Ectodermal cell (in vitro differentiated cells): ENCODE measurements at regions not wholly inside any gene's neighbourhood (a gene's known extent, or its start where the extent isn't known, plus 50 kb on each side); places are given as distances from the start of the nearest gene placed in this dataset.
"Not testable (repeated sequence)": the region's sequence is repeated elsewhere in the genome, so short reads cannot be mapped to it uniquely, and the experiment has no call there.

Experiments
- H3K27ac ChIP-seq: 2 replicates; pipeline ENCODE4 v1.7.0; 2013; ENCODE audit warnings: mild to moderate bottlenecking, low read depth, low read length; ENCODE audit not compliant: insufficient read depth, poor library complexity, severe bottlenecking
- H3K27me3 ChIP-seq: 2 replicates; pipeline ENCODE4 v1.7.0; 2013; ENCODE audit warnings: mild to moderate bottlenecking, low read length; ENCODE audit not compliant: insufficient read depth, control insufficient read depth, poor library complexity, severe bottlenecking
- H3K36me3 ChIP-seq: one replicate; pipeline ENCODE4 v1.7.0; 2013; ENCODE audit warnings: low read length; ENCODE audit not compliant: control insufficient read depth, insufficient read depth
- H3K4me1 ChIP-seq: one replicate; pipeline ENCODE4 v1.7.0; 2013; ENCODE audit warnings: low read length; ENCODE audit not compliant: control insufficient read depth, insufficient read depth
- H3K4me3 ChIP-seq: 2 replicates; pipeline ENCODE4 v1.7.0; 2013; ENCODE audit warnings: low read depth, low read length, control low read depth; ENCODE audit not compliant: insufficient read depth
- H3K9me3 ChIP-seq: 2 replicates; pipeline ENCODE4 v1.7.0; 2013; ENCODE audit warnings: mild to moderate bottlenecking, low read length, moderate library complexity; ENCODE audit not compliant: control insufficient read depth
- WGBS, 2 experiments: methylation state at CpG; one replicate each; pipeline ENCODE4 v1.1.7; 2013; ENCODE audit warnings: missing lambda C conversion rate in 2 of 2; 5-methylcytosine and 5-hydroxymethylcytosine counted together

DNA sequence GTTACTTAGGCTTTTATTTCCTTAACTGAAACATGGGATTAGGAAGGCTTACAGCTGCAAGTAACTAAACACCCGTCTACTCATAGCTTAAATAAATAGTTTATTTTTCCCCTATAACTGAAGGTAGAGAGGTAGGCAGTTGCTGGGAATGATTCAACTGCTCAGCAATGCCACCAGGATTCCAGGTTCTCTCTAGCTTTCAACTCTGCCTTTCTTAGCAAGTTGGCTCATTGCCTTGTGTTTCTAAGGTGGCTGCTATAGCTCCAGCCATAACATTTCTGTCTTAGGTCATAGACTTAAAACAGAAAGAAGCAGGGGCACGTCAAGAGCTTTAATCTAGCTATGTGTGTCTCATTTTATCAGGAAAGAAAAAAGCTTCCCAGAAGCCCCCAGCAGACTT lies 103.7 kb upstream of the MDM1 start:
- Histone ChIP-seq H3K27me3 (no peaks in the 10 kb centered on the region), H3K9me3 (no peaks in the 10 kb centered on the region), H3K4me1 (peaks cover 6% of the 10 kb centered on the region), H3K36me3 (no peaks in the 10 kb centered on the region), H3K27ac (no peak overlapping the region), H3K4me3 (no peak overlapping the region)
- 82 to 100% methylated on average over 1 to 2 of the region's 2 CpGs for WGBS, 2 experiments

GRCh38 chr12:68438601-68439000 lies 106.4 kb upstream of the MDM1 start:
- H3K27me3 ChIP-seq, result no peaks in the 10 kb centered on the region
- H3K4me3 ChIP-seq, result no peak overlapping the region
- no peak overlapping the region for H3K27ac ChIP-seq
- WGBS, 2 experiments, result 88 to 92% methylated on average over 2 to 3 of the region's 3 CpGs
- H3K36me3 ChIP-seq, result no peaks in the 10 kb centered on the region
- peaks cover 6% of the 10 kb centered on the region for H3K4me1 ChIP-seq
- H3K9me3 ChIP-seq, result no peaks in the 10 kb centered on the region

DNA sequence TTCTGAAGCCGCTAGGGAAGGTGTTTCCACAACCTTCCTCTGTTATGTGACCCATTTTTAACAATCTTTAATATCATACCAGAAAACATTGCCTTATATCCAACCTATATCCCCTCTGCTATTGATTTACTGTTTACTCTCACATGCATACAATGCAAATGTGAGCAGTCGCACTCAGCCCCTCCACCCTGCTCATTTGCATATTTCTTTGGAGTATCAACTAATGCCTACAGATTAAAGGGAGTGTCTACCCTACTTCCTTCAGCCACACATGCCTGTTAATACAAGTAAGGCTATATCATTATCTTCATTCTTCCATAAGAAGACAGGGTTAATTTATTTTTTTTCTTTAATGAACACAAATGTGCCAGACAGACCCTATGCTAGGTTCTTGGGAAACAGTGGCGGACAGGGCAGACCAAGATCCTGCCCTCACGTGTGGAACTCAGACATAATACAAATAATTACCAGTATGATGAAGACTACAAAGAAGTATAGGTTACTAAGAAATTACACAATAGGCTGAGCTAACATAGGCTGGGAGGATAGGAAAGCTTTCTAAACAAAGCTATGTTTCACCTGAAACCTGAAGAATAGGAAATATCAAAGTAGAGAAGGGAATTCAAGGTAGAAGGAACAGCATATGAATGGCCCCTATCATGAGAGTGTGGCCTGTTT lies 107.3 kb upstream of the MDM1 start:
- Histone ChIP-seq H3K4me3 (no peak overlapping the region), H3K9me3 (peaks cover 5% of the 10 kb centered on the region), H3K4me1 (peaks cover 6% of the 10 kb centered on the region), H3K27me3 (no peaks in the 10 kb centered on the region), H3K27ac (no peak overlapping the region), H3K36me3 (no peaks in the 10 kb centered on the region)
- WGBS, 2 experiments, result 95 to 96% methylated on average over 3 of the region's 4 CpGs

GRCh38 chr12:68440068-68440581 lies 108.0 kb upstream of the MDM1 start:
- Histone ChIP-seq H3K27me3 (no peaks in the 10 kb centered on the region), H3K27ac (no peak overlapping the region)
- 92 to 96% methylated on average over 4 to 5 of the region's 5 CpGs for WGBS, 2 experiments

DNA sequence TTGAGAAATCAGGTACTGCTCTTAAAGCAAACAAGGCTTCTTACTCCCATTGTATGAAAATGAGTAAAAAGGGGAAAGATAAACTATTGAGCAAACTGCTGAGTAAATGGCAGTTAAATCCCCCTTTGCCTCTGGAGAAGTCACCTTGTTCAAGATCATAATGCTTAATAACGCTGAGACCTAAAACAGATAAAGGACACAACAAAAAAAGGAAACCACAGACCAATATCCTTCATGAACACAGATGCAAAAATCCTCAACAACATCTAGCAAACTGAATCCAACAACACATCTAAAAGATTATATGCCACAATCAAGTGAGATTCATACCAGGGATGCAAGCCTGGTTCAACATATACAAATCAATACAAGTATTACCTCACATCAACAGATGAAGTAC lies 109.0 kb upstream of the MDM1 start:
- no peak overlapping the region for H3K27ac ChIP-seq
- H3K9me3 ChIP-seq, result peaks cover 7% of the 10 kb centered on the region
- peaks cover 10% of the 10 kb centered on the region for H3K4me1 ChIP-seq
- H3K36me3 ChIP-seq, result no peaks in the 10 kb centered on the region
- H3K4me3 ChIP-seq, result no peak overlapping the region
- no peaks in the 10 kb centered on the region for H3K27me3 ChIP-seq
- 91 to 94% methylated on average over 1 of the region's 1 CpG for WGBS, 2 experiments

More at GRCh38 chr12:68440068-68440581, 108.0 kb upstream of the MDM1 start:
- Histone ChIP-seq H3K4me1 (peaks cover 6% of the 10 kb centered on the region), H3K4me3 (no peak overlapping the region), H3K36me3 (no peaks in the 10 kb centered on the region), H3K9me3 (peaks cover 7% of the 10 kb centered on the region)

- H3K36me3 ChIP-seq, result not testable (repeated sequence)
Observed at GRCh38 chr12:68442353-68442972, 110.3 kb upstream of the MDM1 start.

GRCh38 chr12:68443695-68444094 lies 111.5 kb upstream of the MDM1 start:
- H3K9me3 ChIP-seq, H3K27ac ChIP-seq, H3K36me3 ChIP-seq, H3K27me3 ChIP-seq, H3K4me3 ChIP-seq: not testable (repeated sequence)
- peaks cover 16% of the 10 kb centered on the region for H3K4me1 ChIP-seq
- WGBS, 2 experiments, result 82 to 98% methylated on average over 2 of the region's 2 CpGs

More at GRCh38 chr12:68442353-68442972, 110.3 kb upstream of the MDM1 start:
- not testable (repeated sequence) for H3K27me3 ChIP-seq, H3K4me3 ChIP-seq, H3K27ac ChIP-seq, H3K9me3 ChIP-seq
- peaks cover 16% of the 10 kb centered on the region for H3K4me1 ChIP-seq
- 91 to 96% methylated on average over 3 of the region's 3 CpGs for WGBS, 2 experiments

GRCh38 chr12:68445824-68446223 lies 113.7 kb upstream of the MDM1 start:
- H3K4me1 ChIP-seq, result peaks cover 10% of the 10 kb centered on the region
- H3K4me3 ChIP-seq, result no peak overlapping the region
- no peak overlapping the region for H3K27ac ChIP-seq
- H3K36me3 ChIP-seq, result no peaks in the 10 kb centered on the region
- 71 to 82% methylated on average over 1 of the region's 1 CpG for WGBS, 2 experiments
- H3K27me3 ChIP-seq, result no peaks in the 10 kb centered on the region
- peaks cover 7% of the 10 kb centered on the region for H3K9me3 ChIP-seq

GRCh38 chr12:68446384-68446783 lies 114.2 kb upstream of the MDM1 start:
- no peaks in the 10 kb centered on the region for H3K27me3 ChIP-seq
- peaks cover 7% of the 10 kb centered on the region for H3K9me3 ChIP-seq
- H3K4me3 ChIP-seq, result no peak overlapping the region
- H3K36me3 ChIP-seq, result no peaks in the 10 kb centered on the region
- peaks cover 10% of the 10 kb centered on the region for H3K4me1 ChIP-seq
- no peak overlapping the region for H3K27ac ChIP-seq
- 60 to 83% methylated on average over 1 of the region's 1 CpG for WGBS, 2 experiments

- peaks cover 7% of the 10 kb centered on the region for H3K9me3 ChIP-seq
- peak overlapping the region; percentile 74 for H3K27ac ChIP-seq
- no peak overlapping the region for H3K4me3 ChIP-seq
- no peaks in the 10 kb centered on the region for H3K36me3 ChIP-seq
- H3K4me1 ChIP-seq, result peaks cover 10% of the 10 kb centered on the region
- no peaks in the 10 kb centered on the region for H3K27me3 ChIP-seq
- WGBS, 2 experiments, result 2 to 3% methylated on average over 6 to 7 of the region's 7 CpGs
Observed at GRCh38 chr12:68446901-68447796, 115.0 kb upstream of the MDM1 start.
